IPS-NIHi7 (cell line): ENCODE measurements at regions not wholly inside any gene's neighbourhood (a gene's known extent, or its start where the extent isn't known, plus 50 kb on each side); places are given as distances from the start of the nearest gene placed in this dataset.

ENCODE experiments used
- DNase-seq: peaks from one replicate; pipeline ENCODE4 v3.0.0; 2012; ENCODE audit warnings: mixed read lengths; ENCODE audit errors: extremely low spot score

GRCh38 chr1:88060112-88060673 lies 623.9 kb upstream of the PKN2 start:
- DNase-seq: no peak

- DNase-seq: peak; percentile 14
Observed at GRCh38 chr1:88060750-88061491, 623.2 kb upstream of the PKN2 start.

- DNase-seq: peak; percentile 73
Observed at GRCh38 chr1:88061492-88062177, 622.4 kb upstream of the PKN2 start.

- no peak for DNase-seq
Observed at GRCh38 chr1:88062650-88063153, 621.4 kb upstream of the PKN2 start.

- no peak for DNase-seq
Observed at GRCh38 chr1:88063605-88064004, 620.5 kb upstream of the PKN2 start.

- no peak for DNase-seq
Observed at GRCh38 chr1:88068407-88068960, 615.6 kb upstream of the PKN2 start.

- DNase-seq: no peak
Observed at GRCh38 chr1:88070956-88071355, 613.1 kb upstream of the PKN2 start.

- no peak for DNase-seq
Observed at GRCh38 chr1:88074661-88075060, 609.4 kb upstream of the PKN2 start.

GRCh38 chr1:88075813-88076212 lies 608.3 kb upstream of the PKN2 start:
- no peak for DNase-seq

- peak; percentile 63 for DNase-seq
Observed at GRCh38 chr1:88079036-88079435, 605.0 kb upstream of the PKN2 start.

- no peak for DNase-seq
Observed at GRCh38 chr1:88080875-88081274, 603.2 kb upstream of the PKN2 start.

- DNase-seq: peak; percentile 27
Observed at GRCh38 chr1:88088481-88088880, 595.6 kb upstream of the PKN2 start.

- DNase-seq: no peak
Observed at GRCh38 chr1:88089961-88090360, 594.1 kb upstream of the PKN2 start.

- DNase-seq: no peak
Observed at GRCh38 chr1:88098881-88099280, 585.2 kb upstream of the PKN2 start.

GRCh38 chr1:88101041-88101440 lies 583.0 kb upstream of the PKN2 start:
- no peak for DNase-seq

- no peak for DNase-seq
Observed at GRCh38 chr1:88104236-88104635, 579.8 kb upstream of the PKN2 start.

- no peak for DNase-seq
Observed at GRCh38 chr1:88104886-88105285, 579.2 kb upstream of the PKN2 start.

GRCh38 chr1:88111816-88112215 lies 572.3 kb upstream of the PKN2 start:
- no peak for DNase-seq

- no peak for DNase-seq
Observed at GRCh38 chr1:88117597-88117996, 566.5 kb upstream of the PKN2 start.

GRCh38 chr1:88118176-88118845 lies 565.8 kb upstream of the PKN2 start:
- no peak for DNase-seq

GRCh38 chr1:88124614-88125013 lies 559.5 kb upstream of the PKN2 start:
- DNase-seq: no peak

- no peak for DNase-seq
Observed at GRCh38 chr1:88126467-88126866, 557.6 kb upstream of the PKN2 start.
